ENCODE measurements at regions not wholly inside any gene's neighbourhood (a gene's known extent, or its start where the extent isn't known, plus 50 kb on each side); places are given as distances from the start of the nearest gene placed in this dataset.
"Not testable (repeated sequence)": the region's sequence is repeated elsewhere in the genome, so short reads cannot be mapped to it uniquely, and the experiment has no call there.

GRCh38 chr3:104939196-104939595 is 427.5 kb upstream of the ALCAM start:
- Mint-ChIP-seq H3K4me3 (no peak overlapping the region), H3K9me3 (peaks cover 2% of the 10 kb centered on the region), H3K36me3 (ENCODE audit: low read depth) (no peaks in the 10 kb centered on the region), H3K4me1 (no peaks in the 10 kb centered on the region), H3K27me3 (no peaks in the 10 kb centered on the region), H3K27ac (no peak overlapping the region)
- ChIA-PET POLR2A (no interaction called here), CTCF (no interaction called here)
- no peak for DNase-seq

- Mint-ChIP-seq H3K27ac (no peak overlapping the region), H3K27me3 (no peaks in the 10 kb centered on the region), H3K4me1 (no peaks in the 10 kb centered on the region), H3K36me3 (ENCODE audit: low read depth) (no peaks in the 10 kb centered on the region), H3K9me3 (peaks cover 3% of the 10 kb centered on the region), H3K4me3 (no peak overlapping the region)
- ChIA-PET POLR2A (no interaction called here), CTCF (no interaction called here)
- no peak for DNase-seq
These were observed 424.9 kb upstream of the ALCAM start for GRCh38 chr3:104941785-104942184.

- ChIA-PET POLR2A (no interaction called here), CTCF (interaction anchor here (0.6 kb wide), 1 partner anchor 1525 kb away, joined by 3 read pairs; no protein-coding TSS in a partner anchor)
- no peaks in the 10 kb centered on the region for H3K4me1 Mint-ChIP-seq
- H3K9me3 Mint-ChIP-seq = peaks cover 6% of the 10 kb centered on the region
- no peaks in the 10 kb centered on the region for H3K27me3 Mint-ChIP-seq
- H3K27ac Mint-ChIP-seq = no peak overlapping the region
- no peaks in the 10 kb centered on the region for H3K36me3 Mint-ChIP-seq (ENCODE audit: low read depth)
- no peak overlapping the region for H3K4me3 Mint-ChIP-seq
- DNase-seq = no peak
These were observed 422.7 kb upstream of the ALCAM start for GRCh38 chr3:104943974-104944373.

- no peaks in the 10 kb centered on the region for H3K4me1 Mint-ChIP-seq
- CTCF ChIA-PET = interaction anchor here (0.8 kb wide), 1 partner anchor 23 kb away, joined by 3 read pairs; no protein-coding TSS in a partner anchor
These were observed 418.8 kb upstream of the ALCAM start for GRCh38 chr3:104947943-104948342.

GRCh38 chr3:104949810-104950209 is 416.9 kb upstream of the ALCAM start:
- H3K4me1 Mint-ChIP-seq; H3K27me3 Mint-ChIP-seq; DNase-seq; CTCF ChIA-PET; POLR2A ChIA-PET; H3K27ac Mint-ChIP-seq; H3K36me3 Mint-ChIP-seq (ENCODE audit: low read depth); H3K4me3 Mint-ChIP-seq; H3K9me3 Mint-ChIP-seq: not testable (repeated sequence)

More at GRCh38 chr3:104947943-104948342, 418.8 kb upstream of the ALCAM start:
- no peak overlapping the region for H3K27ac Mint-ChIP-seq
- no peak overlapping the region for H3K4me3 Mint-ChIP-seq
- H3K27me3 Mint-ChIP-seq = no peaks in the 10 kb centered on the region
- POLR2A ChIA-PET = no interaction called here
- H3K9me3 Mint-ChIP-seq = peaks cover 6% of the 10 kb centered on the region
- H3K36me3 Mint-ChIP-seq (ENCODE audit: low read depth) = no peaks in the 10 kb centered on the region
- DNase-seq = no peak

- Mint-ChIP-seq H3K4me3 (no peak overlapping the region), H3K27ac (no peak overlapping the region), H3K9me3 (peaks cover 2% of the 10 kb centered on the region), H3K36me3 (ENCODE audit: low read depth) (no peaks in the 10 kb centered on the region), H3K27me3 (no peaks in the 10 kb centered on the region), H3K4me1 (no peaks in the 10 kb centered on the region)
- no peak for DNase-seq
- ChIA-PET CTCF (no interaction called here), POLR2A (no interaction called here)
These were observed 415.3 kb upstream of the ALCAM start for GRCh38 chr3:104951426-104951825.

GRCh38 chr3:104952146-104952972 is 414.4 kb upstream of the ALCAM start:
- Mint-ChIP-seq H3K27ac (no peak overlapping the region), H3K9me3 (peaks cover 2% of the 10 kb centered on the region), H3K27me3 (no peaks in the 10 kb centered on the region), H3K36me3 (ENCODE audit: low read depth) (no peaks in the 10 kb centered on the region), H3K4me1 (no peaks in the 10 kb centered on the region), H3K4me3 (no peak overlapping the region)
- ChIA-PET POLR2A (no interaction called here), CTCF (interaction anchor here (0.6 kb wide), 1 partner anchor 381 kb away, joined by 3 read pairs; no protein-coding TSS in a partner anchor)
- no peak for DNase-seq

- Mint-ChIP-seq H3K27ac (no peak overlapping the region), H3K4me1 (no peaks in the 10 kb centered on the region), H3K4me3 (no peak overlapping the region), H3K9me3 (no peaks in the 10 kb centered on the region), H3K36me3 (ENCODE audit: low read depth) (no peaks in the 10 kb centered on the region), H3K27me3 (no peaks in the 10 kb centered on the region)
- ChIA-PET CTCF (no interaction called here), POLR2A (interaction anchor here (0.6 kb wide), 1 partner anchor 170 kb away, joined by 3 read pairs; no protein-coding TSS in a partner anchor)
- no peak for DNase-seq
These were observed 409.9 kb upstream of the ALCAM start for GRCh38 chr3:104956620-104957345.

GRCh38 chr3:104960579-104960978 is 406.1 kb upstream of the ALCAM start:
- Mint-ChIP-seq H3K36me3 (ENCODE audit: low read depth) (no peaks in the 10 kb centered on the region), H3K27me3 (no peaks in the 10 kb centered on the region), H3K9me3 (no peaks in the 10 kb centered on the region), H3K4me3 (no peak overlapping the region), H3K4me1 (no peaks in the 10 kb centered on the region), H3K27ac (no peak overlapping the region)
- ChIA-PET POLR2A (no interaction called here), CTCF (no interaction called here)
- DNase-seq = no peak

GRCh38 chr3:104961851-104962250 is 404.9 kb upstream of the ALCAM start:
- no peaks in the 10 kb centered on the region for H3K36me3 Mint-ChIP-seq (ENCODE audit: low read depth)
- no peaks in the 10 kb centered on the region for H3K4me1 Mint-ChIP-seq
- DNase-seq = no peak
- H3K4me3 Mint-ChIP-seq = no peak overlapping the region
- no peak overlapping the region for H3K27ac Mint-ChIP-seq
- H3K27me3 Mint-ChIP-seq = no peaks in the 10 kb centered on the region
- CTCF ChIA-PET = no interaction called here
- POLR2A ChIA-PET = no interaction called here
- no peaks in the 10 kb centered on the region for H3K9me3 Mint-ChIP-seq

GRCh38 chr3:104974316-104974715 is 392.4 kb upstream of the ALCAM start:
- H3K27me3 Mint-ChIP-seq = no peaks in the 10 kb centered on the region
- H3K36me3 Mint-ChIP-seq (ENCODE audit: low read depth) = no peaks in the 10 kb centered on the region
- H3K9me3 Mint-ChIP-seq = no peaks in the 10 kb centered on the region
- H3K4me1 Mint-ChIP-seq = no peaks in the 10 kb centered on the region
- no peak overlapping the region for H3K4me3 Mint-ChIP-seq
- ChIA-PET CTCF (no interaction called here), POLR2A (no interaction called here)
- DNase-seq = no peak
- H3K27ac Mint-ChIP-seq = no peak overlapping the region

- Mint-ChIP-seq H3K4me3 (no peak overlapping the region), H3K36me3 (ENCODE audit: low read depth) (no peaks in the 10 kb centered on the region), H3K4me1 (no peaks in the 10 kb centered on the region), H3K27me3 (no peaks in the 10 kb centered on the region), H3K27ac (no peak overlapping the region), H3K9me3 (no peaks in the 10 kb centered on the region)
- DNase-seq = no peak
- CTCF ChIA-PET = no interaction called here
- POLR2A ChIA-PET = no interaction called here
These were observed 389.0 kb upstream of the ALCAM start for GRCh38 chr3:104977719-104978118.

- Mint-ChIP-seq H3K27me3 (no peaks in the 10 kb centered on the region), H3K9me3 (no peaks in the 10 kb centered on the region), H3K27ac (no peak overlapping the region), H3K4me3 (no peak overlapping the region), H3K4me1 (no peaks in the 10 kb centered on the region), H3K36me3 (ENCODE audit: low read depth) (no peaks in the 10 kb centered on the region)
- ChIA-PET POLR2A (no interaction called here), CTCF (no interaction called here)
- no peak for DNase-seq
These were observed 384.6 kb upstream of the ALCAM start for GRCh38 chr3:104982130-104982529.

Measured in activated CD4-positive, alpha-beta T cell treated with anti-CD3 and anti-CD28 coated beads, Interleukin-2, amount 10 ng/mL, durations not matched to agents 7 days and 5 days (primary cell).